IMR-90 (cell line): ENCODE measurements at regions not wholly inside any gene's neighbourhood (a gene's known extent, or its start where the extent isn't known, plus 50 kb on each side); places are given as distances from the start of the nearest gene placed in this dataset.

Experiments used
- ATAC-seq: fragments of 200-7000 bp; cut with Tn5 transposase; 2 replicates; pipeline ENCODE4 v1.9.1; 2020; ENCODE audit warnings: low read depth, mild to moderate bottlenecking, moderate library complexity
- BruUV-seq: library from RNA; stranded (reverse); fragments of 400-500 nt; replicated peaks from 2 replicates; lab custom pipeline; 2021; lab: Mats Ljungman, UMichigan
- CTCF ChIA-PET: fragments of 300-600 bp; formaldehyde crosslinking; extraction: SDS; loops from one replicate; lab custom pipeline; 2021; ENCODE audit warnings: antibody characterized with exemption; lab: Yijun Ruan, JAX
- POLR2A ChIA-PET: fragments of 300-600 bp; sonication (Branson Sonifier 250); formaldehyde crosslinking; loops from one replicate; lab custom pipeline; 2022; ENCODE audit warnings: antibody characterized with exemption; ENCODE audit not compliant: unreplicated experiment; lab: Charles Lee
- DNase-seq: peaks from one replicate; pipeline ENCODE4 v3.0.0; 2013
- H2AFZ ChIP-seq: replicated peaks from 2 replicates; pipeline ENCODE3; 2013; ENCODE audit warnings: low read length, mild to moderate bottlenecking; ENCODE audit not compliant: poor library complexity
- H2AK5ac ChIP-seq: 2 replicates; pipeline ENCODE4 v1.6.1; 2013; ENCODE audit warnings: low read depth, low read length, inconsistent platforms
- H2AK9ac ChIP-seq: replicated peaks from 2 replicates; pipeline ENCODE3; 2013; ENCODE audit warnings: mild to moderate bottlenecking, low read depth, low read length, moderate library complexity; ENCODE audit not compliant: poor library complexity
- H2BK120ac ChIP-seq: 2 replicates; pipeline ENCODE4 v1.6.1; 2013; ENCODE audit warnings: low read depth, low read length, inconsistent platforms
- H2BK15ac ChIP-seq: 3 replicates; pipeline ENCODE4 v1.6.1; 2013; ENCODE audit warnings: low read depth, low read length, inconsistent platforms
- H2BK20ac ChIP-seq: 2 replicates; pipeline ENCODE4 v1.6.1; 2013; ENCODE audit warnings: low read depth, mild to moderate bottlenecking, inconsistent platforms, low read length, moderate library complexity
- H2BK5ac ChIP-seq: 2 replicates; pipeline ENCODE4 v1.6.1; 2013; ENCODE audit warnings: mild to moderate bottlenecking, low read depth, low read length, inconsistent platforms; ENCODE audit not compliant: poor library complexity, severe bottlenecking
- H3K14ac ChIP-seq: replicated peaks from 2 replicates; pipeline ENCODE4 v1.6.1; 2013; ENCODE audit warnings: low read depth, low read length, inconsistent platforms
- H3K18ac ChIP-seq: 2 replicates; pipeline ENCODE4 v1.6.1; 2013; ENCODE audit warnings: low read depth, low read length, control low read depth
- H3K23ac ChIP-seq: 2 replicates; pipeline ENCODE4 v1.6.1; 2013; ENCODE audit warnings: low read depth, low read length, inconsistent platforms
- H3K27ac ChIP-seq: 2 replicates; pipeline ENCODE4 v1.5.1; 2013; ENCODE audit warnings: mild to moderate bottlenecking, control low read depth, low read length; ENCODE audit not compliant: insufficient read depth
- H3K27me3 ChIP-seq: 2 replicates; pipeline ENCODE4 v1.6.1; 2013; ENCODE audit warnings: low read length; ENCODE audit not compliant: control insufficient read depth, insufficient read depth
- H3K36me3 ChIP-seq: 2 replicates; pipeline ENCODE4 v1.6.1; 2013; ENCODE audit warnings: low read length, mixed read lengths; ENCODE audit not compliant: control insufficient read depth, insufficient read depth
- H3K4ac ChIP-seq: 2 replicates; pipeline ENCODE4 v1.6.1; 2013; ENCODE audit warnings: low read depth, low read length, inconsistent platforms
- H3K4me1 ChIP-seq: 2 replicates; pipeline ENCODE4 v1.6.1; 2013; ENCODE audit warnings: low read length, mixed read lengths; ENCODE audit not compliant: control insufficient read depth, insufficient read depth
- H3K4me2 ChIP-seq: 2 replicates; pipeline ENCODE4 v1.6.1; 2013; ENCODE audit warnings: low read depth, mild to moderate bottlenecking, control low read depth, low read length, moderate library complexity
- H3K4me3 ChIP-seq: 2 replicates; pipeline ENCODE4 v1.5.1; 2013; ENCODE audit warnings: low read depth, mild to moderate bottlenecking, control low read depth, low read length, moderate library complexity; ENCODE audit not compliant: insufficient read depth
- H3K56ac ChIP-seq: 2 replicates; pipeline ENCODE4 v1.6.1; 2013; ENCODE audit warnings: low read length, inconsistent platforms; ENCODE audit not compliant: insufficient read depth; ENCODE audit errors: extremely low read depth
- H3K79me1 ChIP-seq, 2 experiments: 2 replicates each; pipeline ENCODE4 v1.6.1; 2013; ENCODE audit warnings: low read length in 2 of 2, inconsistent platforms in 1 of 2, low read depth in 1 of 2
- H3K9ac ChIP-seq: 2 replicates; pipeline ENCODE4 v1.6.1; 2013; ENCODE audit warnings: low read depth, low read length, control low read depth
- H3K9me1 ChIP-seq: 2 replicates; pipeline ENCODE4 v1.6.1; 2013; ENCODE audit warnings: low read length, inconsistent platforms; ENCODE audit not compliant: insufficient read depth
- H3K9me3 ChIP-seq: 2 replicates; pipeline ENCODE4 v1.6.1; 2013; ENCODE audit warnings: low read length; ENCODE audit not compliant: control insufficient read depth, insufficient read depth
- H4K20me1 ChIP-seq: 2 replicates; pipeline ENCODE4 v1.6.1; 2013; ENCODE audit warnings: low read length, inconsistent platforms; ENCODE audit not compliant: insufficient read depth
- H4K5ac ChIP-seq: 2 replicates; pipeline ENCODE4 v1.6.1; 2013; ENCODE audit warnings: mild to moderate bottlenecking, low read depth, low read length, control low read depth
- H4K8ac ChIP-seq, 2 experiments: 2 replicates each; pipeline ENCODE4 v1.6.1; 2013; ENCODE audit warnings: low read depth in 2 of 2, low read length in 2 of 2, control low read depth in 1 of 2, inconsistent platforms in 1 of 2
- H4K91ac ChIP-seq: 2 replicates; pipeline ENCODE4 v1.6.1; 2013; ENCODE audit warnings: low read depth, low read length, inconsistent platforms; ENCODE audit not compliant: insufficient read depth
- MAFK ChIP-seq: IDR thresholded peaks from 2 replicates; pipeline ENCODE4 v1.6.1; 2012; ENCODE audit warnings: low read depth, low read length, improper control_type of control experiment
- MAZ ChIP-seq: IDR thresholded peaks from 2 replicates; pipeline ENCODE4 v1.6.1; 2012; ENCODE audit warnings: low read depth, mild to moderate bottlenecking, low read length, improper control_type of control experiment, moderate library complexity, borderline replicate concordance
- MXI1 ChIP-seq: IDR thresholded peaks from 2 replicates; pipeline ENCODE4 v1.6.1; 2012; ENCODE audit warnings: low read depth, mild to moderate bottlenecking, low read length, moderate library complexity, borderline replicate concordance
- WGBS, 2 experiments: methylation state at CpG; one replicate each; pipeline versions ENCODE4 v1.1.5 to v1.1.7; 2013; ENCODE audit warnings: missing lambda C conversion rate in 2 of 2; ENCODE audit not compliant: insufficient read length in 1 of 2; ENCODE audit errors: extremely low coverage in 2 of 2; 5-methylcytosine and 5-hydroxymethylcytosine counted together
- dilution Hi-C: fragments of 300-500 bp; cut with HindIII; formaldehyde crosslinking; loops from one replicate; pipeline ENCODE4 v1.14.3; 2018; ENCODE audit warnings: low sequenced_read_pairs; ENCODE audit not compliant: unreplicated experiment
- in situ Hi-C: fragments of 300-500 bp; cut with MboI; formaldehyde crosslinking; loops from 3 replicates; pipeline ENCODE4 v1.14.3; 2019; ENCODE audit warnings: low sequenced_read_pairs, inconsistent platforms, mixed read lengths
- intact Hi-C: fragments of 100-400 bp; cut with micrococcal nuclease; formaldehyde crosslinking; loops from 2 replicates; pipeline ENCODE4 v1.10.0; 2022
- TF ChIP-seq, protein P1 (sequence below): fragments of 150-350 bp; IDR thresholded peaks from 2 replicates; pipeline ENCODE4 v1.6.1; 2016; ENCODE audit warnings: low read depth, mild to moderate bottlenecking, low read length, moderate library complexity, borderline replicate concordance

DNA sequence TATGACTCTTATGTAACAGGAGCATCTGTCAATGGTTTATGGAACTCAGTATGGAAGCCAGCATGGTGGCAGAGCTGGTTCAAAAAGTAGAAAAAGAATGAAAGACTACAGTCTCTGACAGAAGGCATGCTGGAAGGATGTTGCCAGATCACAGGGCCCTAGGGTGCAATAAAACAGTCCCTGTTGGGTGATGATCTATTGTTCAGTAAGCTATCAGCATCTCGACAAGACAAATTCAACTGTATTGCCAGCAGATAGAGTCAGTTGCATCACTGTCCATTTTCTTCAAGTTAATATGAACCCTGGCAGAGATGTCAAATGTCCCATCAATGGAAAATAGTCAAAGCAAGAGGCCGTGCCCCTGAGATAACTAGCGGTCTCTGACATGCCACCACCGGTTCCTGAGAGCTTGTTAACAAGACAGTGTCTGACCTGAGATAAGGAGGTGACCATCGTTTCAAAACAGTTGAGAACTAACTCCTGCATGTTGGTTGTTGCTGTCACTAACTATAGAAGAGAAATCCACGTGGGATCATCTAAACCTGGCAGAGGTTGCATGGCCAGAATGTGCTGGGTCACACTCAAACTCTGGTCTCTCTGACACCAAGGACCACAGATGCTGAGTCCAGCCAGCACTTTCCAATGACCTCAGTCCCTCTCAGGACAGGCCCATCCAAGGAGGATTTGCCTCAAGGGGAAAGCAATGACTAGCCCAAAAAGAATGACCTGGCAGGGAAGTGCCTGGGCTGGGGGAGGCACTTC lies 125.9 kb downstream of the RIPK4 start:
- Histone ChIP-seq H2BK120ac (peak overlapping the region; percentile 95), H3K14ac (peak overlapping the region; percentile 83), H2AFZ (peak overlapping the region; percentile 93), H4K20me1 (no peaks in the 10 kb centered on the region), H2BK20ac (peak overlapping the region; percentile 90), H2AK5ac (peak overlapping the region; percentile 52; the same call in 1 of the 2 replicates), H3K4me1 (peaks cover 15% of the 10 kb centered on the region), H3K9me1 (peaks cover 15% of the 10 kb centered on the region), H2BK15ac (peak overlapping the region; percentile 22; the same call in 1 of the 3 replicates), H3K18ac (no peak overlapping the region), H2BK5ac (peak overlapping the region; percentile 84), H3K27me3 (no peaks in the 10 kb centered on the region), H4K5ac (peak overlapping the region; percentile 1), H3K79me1 (no peaks in the 10 kb centered on the region), H3K36me3 (no peaks in the 10 kb centered on the region), H4K8ac (peak overlapping the region; percentile 52 to 92; a peak in 3 of 4 replicates), H3K4ac (peak overlapping the region; percentile 91), H3K9me3 (peaks cover 2% of the 10 kb centered on the region; the same call in 1 of the 2 replicates), H2AK9ac (peak overlapping the region; percentile 87), H3K23ac (peak overlapping the region; percentile 11; the same call in 1 of the 2 replicates), H3K4me2 (no peak overlapping the region), H3K9ac (no peak overlapping the region), H3K27ac (no peak overlapping the region), H3K56ac (no peak overlapping the region), H3K4me3 (no peak overlapping the region), H4K91ac (peak overlapping the region; percentile 84; the same call in 1 of the 2 replicates)
- WGBS, 2 experiments: 58% methylated on average over 6 of the region's 6 CpGs; no CpG with 5 or more reads in 1 of the 2 experiments
- intact Hi-C loops: no loop called here
- ATAC-seq (peak; percentile 9; the same call in 1 of the 2 replicates), DNase-seq (peak; percentile 60)
- BruUV-seq: no TSS peak
- dilution Hi-C loops: no loop called here
- ChIA-PET CTCF (interaction anchor here (0.6 kb wide), 1 partner anchor 1076 kb away, joined by 3 read pairs; no protein-coding TSS in a partner anchor), POLR2A (interaction anchor here (0.6 kb wide), 1 partner anchor 475 kb away, joined by 3 read pairs; no protein-coding TSS in a partner anchor)
- TF ChIP-seq, protein P1, sequence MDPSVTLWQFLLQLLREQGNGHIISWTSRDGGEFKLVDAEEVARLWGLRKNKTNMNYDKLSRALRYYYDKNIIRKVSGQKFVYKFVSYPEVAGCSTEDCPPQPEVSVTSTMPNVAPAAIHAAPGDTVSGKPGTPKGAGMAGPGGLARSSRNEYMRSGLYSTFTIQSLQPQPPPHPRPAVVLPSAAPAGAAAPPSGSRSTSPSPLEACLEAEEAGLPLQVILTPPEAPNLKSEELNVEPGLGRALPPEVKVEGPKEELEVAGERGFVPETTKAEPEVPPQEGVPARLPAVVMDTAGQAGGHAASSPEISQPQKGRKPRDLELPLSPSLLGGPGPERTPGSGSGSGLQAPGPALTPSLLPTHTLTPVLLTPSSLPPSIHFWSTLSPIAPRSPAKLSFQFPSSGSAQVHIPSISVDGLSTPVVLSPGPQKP: no peak
- no peak for TF ChIP-seq MXI1
- TF ChIP-seq MAFK: no peak
- TF ChIP-seq MAZ: no peak
- in situ Hi-C loops: no loop called here
